ENCODE measurements at regions not wholly inside any gene's neighbourhood (a gene's known extent, or its start where the extent isn't known, plus 50 kb on each side); places are given as distances from the start of the nearest gene placed in this dataset.
"Not testable (repeated sequence)": the region's sequence is repeated elsewhere in the genome, so short reads cannot be mapped to it uniquely, and the experiment has no call there.

- DNase-seq (ENCODE audit: low read depth): peak; percentile 53
Measured at GRCh38 chr6:19669206-19669605, 168.0 kb upstream of the ID4 start.

- DNase-seq (ENCODE audit: low read depth): no peak
Measured at GRCh38 chr6:19682859-19683258, 154.3 kb upstream of the ID4 start.

GRCh38 chr6:19690325-19691075 lies 146.7 kb upstream of the ID4 start:
- DNase-seq (ENCODE audit: low read depth): no peak

GRCh38 chr6:19691465-19692167 lies 145.6 kb upstream of the ID4 start:
- no peak for DNase-seq (ENCODE audit: low read depth)

- DNase-seq (ENCODE audit: low read depth): no peak
Measured at GRCh38 chr6:19692506-19693298, 144.5 kb upstream of the ID4 start.

- no peak for DNase-seq (ENCODE audit: low read depth)
Measured at GRCh38 chr6:19694697-19695096, 142.5 kb upstream of the ID4 start.

- peak; percentile 86 for DNase-seq (ENCODE audit: low read depth)
Measured at GRCh38 chr6:19697744-19698290, 139.4 kb upstream of the ID4 start.

- DNase-seq (ENCODE audit: low read depth): no peak
Measured at GRCh38 chr6:19699932-19700331, 137.2 kb upstream of the ID4 start.

GRCh38 chr6:19705606-19706005 lies 131.6 kb upstream of the ID4 start:
- DNase-seq (ENCODE audit: low read depth): no peak

GRCh38 chr6:19712012-19712688 lies 125.0 kb upstream of the ID4 start:
- no peak for DNase-seq (ENCODE audit: low read depth)

GRCh38 chr6:19712998-19713397 lies 124.2 kb upstream of the ID4 start:
- no peak for DNase-seq (ENCODE audit: low read depth)

GRCh38 chr6:19713411-19713810 lies 123.8 kb upstream of the ID4 start:
- peak; percentile 26 for DNase-seq (ENCODE audit: low read depth)

GRCh38 chr6:19713984-19714383 lies 123.2 kb upstream of the ID4 start:
- no peak for DNase-seq (ENCODE audit: low read depth)

- peak; percentile 59 for DNase-seq (ENCODE audit: low read depth)
Measured at GRCh38 chr6:19714434-19715166, 122.6 kb upstream of the ID4 start.

GRCh38 chr6:19715167-19715551 lies 122.0 kb upstream of the ID4 start:
- peak; percentile 41 for DNase-seq (ENCODE audit: low read depth)

- DNase-seq (ENCODE audit: low read depth): no peak
Measured at GRCh38 chr6:19719691-19720128, 117.5 kb upstream of the ID4 start.

GRCh38 chr6:19721766-19722377 lies 115.3 kb upstream of the ID4 start:
- DNase-seq (ENCODE audit: low read depth): no peak

- no peak for DNase-seq (ENCODE audit: low read depth)
Measured at GRCh38 chr6:19722999-19723398, 114.2 kb upstream of the ID4 start.

- peak; percentile 68 for DNase-seq (ENCODE audit: low read depth)
Measured at GRCh38 chr6:19723545-19723944, 113.6 kb upstream of the ID4 start.

- DNase-seq (ENCODE audit: low read depth): not testable (repeated sequence)
Measured at GRCh38 chr6:19725436-19725835, 111.7 kb upstream of the ID4 start.

GRCh38 chr6:19731282-19731681 lies 105.9 kb upstream of the ID4 start:
- DNase-seq (ENCODE audit: low read depth): peak; percentile 87

All from Daoy (cell line).